Neural cell (in vitro differentiated cells): ENCODE measurements at regions not wholly inside any gene's neighbourhood (a gene's known extent, or its start where the extent isn't known, plus 50 kb on each side); places are given as distances from the start of the nearest gene placed in this dataset.

ENCODE experiments used
- H2AFZ ChIP-seq: fragments of 200-600, 300-800 bp; sonication (generic), shearing (Covaris generic); 2 replicates; pipeline ENCODE4 v1.6.0; 2014; ENCODE audit warnings: low read depth, mild to moderate bottlenecking, antibody characterized with exemption, low read length, moderate library complexity
- H3F3A ChIP-seq: fragments of 200-600 bp; shearing (Covaris generic); 2 replicates; pipeline ENCODE4 v1.6.1; 2016; ENCODE audit warnings: mild to moderate bottlenecking, moderate library complexity, mixed read lengths, antibody characterized with exemption, low read length; ENCODE audit not compliant: insufficient read depth, poor library complexity, severe bottlenecking
- H3K27ac ChIP-seq: fragments of 200-600, 300-800 bp; sonication (generic), shearing (Covaris generic); 2 replicates; pipeline ENCODE4 v1.5.1; 2014; ENCODE audit warnings: mild to moderate bottlenecking, low read length, moderate library complexity
- H3K27me3 ChIP-seq: fragments of 300-800, 200-600 bp; sonication (generic), shearing (Covaris generic); 2 replicates; pipeline ENCODE4 v1.6.0; 2014; ENCODE audit warnings: mild to moderate bottlenecking, low read depth, low read length, moderate library complexity; ENCODE audit not compliant: insufficient read depth
- H3K36me3 ChIP-seq: fragments of 300-800, 200-600 bp; sonication (generic), shearing (Covaris generic); 2 replicates; pipeline ENCODE4 v1.5.1; 2014; ENCODE audit warnings: mild to moderate bottlenecking, antibody characterized with exemption, low read length, moderate library complexity; ENCODE audit not compliant: insufficient read depth
- H3K4me2 ChIP-seq: fragments of 300-800, 200-600 bp; sonication (generic), shearing (Covaris generic); 2 replicates; pipeline ENCODE4 v1.6.0; 2014; ENCODE audit warnings: mild to moderate bottlenecking, low read length
- H3K4me3 ChIP-seq: fragments of 300-800, 200-600 bp; sonication (generic), shearing (Covaris generic); 2 replicates; pipeline ENCODE4 v1.5.1; 2014; ENCODE audit warnings: mild to moderate bottlenecking, low read length, moderate library complexity
- H3K79me2 ChIP-seq: fragments of 200-600 bp; shearing (Covaris generic); replicated peaks from 2 replicates; pipeline ENCODE4 v1.6.0; 2014; ENCODE audit warnings: mild to moderate bottlenecking, low read length, moderate library complexity; ENCODE audit not compliant: insufficient read depth
- H3K9ac ChIP-seq: fragments of 300-800, 200-600 bp; sonication (generic), shearing (Covaris generic); 2 replicates; pipeline ENCODE4 v1.6.1; 2016; ENCODE audit warnings: mild to moderate bottlenecking, low read length, mixed read lengths
- H3K9me2 ChIP-seq: fragments of 200-600 bp; shearing (Covaris generic); 2 replicates; pipeline ENCODE4 v1.6.1; 2016; ENCODE audit warnings: mild to moderate bottlenecking, low read length, mixed read lengths; ENCODE audit not compliant: insufficient read depth
- H3K9me3 ChIP-seq: fragments of 200-600, 300-800 bp; sonication (generic), shearing (Covaris generic); 2 replicates; pipeline ENCODE4 v1.6.1; 2016; ENCODE audit warnings: mild to moderate bottlenecking, mixed run types, low read length, moderate library complexity, mixed read lengths
- H4K20me1 ChIP-seq: fragments of 200-600 bp; shearing (Covaris generic); 2 replicates; pipeline ENCODE4 v1.6.1; 2016; ENCODE audit warnings: mild to moderate bottlenecking, mixed run types; ENCODE audit not compliant: insufficient read depth
- CTCF ChIP-seq: fragments of 450-650 bp; IDR thresholded peaks from 2 replicates; pipeline ENCODE4 v1.5.1; 2014; ENCODE audit warnings: antibody characterized with exemption, mild to moderate bottlenecking, moderate library complexity; ENCODE audit not compliant: poor library complexity, severe bottlenecking
- EP300 ChIP-seq: fragments of 450-650 bp; conservative IDR thresholded peaks from 2 replicates; pipeline ENCODE4 v1.6.1; 2014; ENCODE audit warnings: antibody characterized with exemption, mild to moderate bottlenecking, moderate library complexity; ENCODE audit not compliant: poor library complexity, severe bottlenecking
- EZH2 ChIP-seq: fragments of 200-600, 300-800 bp; shearing (Covaris generic), sonication (generic); IDR thresholded peaks from 2 replicates; pipeline ENCODE4 v1.6.1; 2014; ENCODE audit warnings: antibody characterized with exemption, low read length, borderline replicate concordance, mild to moderate bottlenecking; ENCODE audit not compliant: insufficient read depth, poor library complexity, severe bottlenecking
- MXI1 ChIP-seq: fragments of 450-650 bp; conservative IDR thresholded peaks from 2 replicates; pipeline ENCODE4 v1.6.1; 2014; ENCODE audit warnings: antibody characterized with exemption, mild to moderate bottlenecking; ENCODE audit not compliant: poor library complexity, severe bottlenecking
- POLR2AphosphoS5 ChIP-seq: IDR thresholded peaks from 2 replicates; pipeline ENCODE4 v1.6.1; 2012
- RAD21 ChIP-seq: fragments of 450-650 bp; conservative IDR thresholded peaks from 2 replicates; pipeline ENCODE4 v1.6.1; 2014; ENCODE audit warnings: antibody characterized with exemption, mild to moderate bottlenecking, moderate library complexity
- REST ChIP-seq: IDR thresholded peaks from 2 replicates; pipeline ENCODE4 v1.6.1; 2012; ENCODE audit warnings: borderline replicate concordance
- SMC3 ChIP-seq: fragments of 450-650 bp; conservative IDR thresholded peaks from 2 replicates; pipeline ENCODE4 v1.6.1; 2014; ENCODE audit warnings: antibody characterized with exemption, mild to moderate bottlenecking, moderate library complexity; ENCODE audit not compliant: poor library complexity
- TAF1 ChIP-seq: IDR thresholded peaks from 2 replicates; pipeline ENCODE4 v1.6.1; 2012; ENCODE audit warnings: low read depth

- Histone ChIP-seq H3K4me2 (no peak overlapping the region), H3K9ac (no peak overlapping the region), H3K9me2 (no peaks in the 10 kb centered on the region), H3K27ac (no peak overlapping the region), H3K36me3 (no peaks in the 10 kb centered on the region), H3K9me3 (no peaks in the 10 kb centered on the region), H3K4me3 (no peak overlapping the region), H4K20me1 (no peaks in the 10 kb centered on the region), H3K79me2 (no peaks in the 10 kb centered on the region), H3F3A (no peaks in the 10 kb centered on the region), H3K27me3 (no peaks in the 10 kb centered on the region), H2AFZ (no peak overlapping the region)
- TF ChIP-seq RAD21 (no peak), REST (no peak), POLR2AphosphoS5 (no peak), EZH2 (no peak)
Measured at GRCh38 chr3:72158639-72159326, 373.8 kb upstream of the PROK2 start.

- Histone ChIP-seq H4K20me1 (no peaks in the 10 kb centered on the region), H3K9me3 (no peaks in the 10 kb centered on the region), H2AFZ (no peak overlapping the region), H3K9ac (no peak overlapping the region), H3K27ac (no peak overlapping the region), H3K27me3 (no peaks in the 10 kb centered on the region), H3K79me2 (no peaks in the 10 kb centered on the region), H3K4me2 (no peak overlapping the region), H3K4me3 (no peak overlapping the region), H3K9me2 (no peaks in the 10 kb centered on the region), H3K36me3 (no peaks in the 10 kb centered on the region), H3F3A (no peaks in the 10 kb centered on the region)
- no peak for TF ChIP-seq CTCF
- TF ChIP-seq SMC3: no peak
- TF ChIP-seq POLR2AphosphoS5: no peak
- TF ChIP-seq RAD21: no peak
- TF ChIP-seq EP300: no peak
- TF ChIP-seq TAF1: no peak
- no peak for TF ChIP-seq REST
- no peak for TF ChIP-seq MXI1
- TF ChIP-seq EZH2: no peak
Measured at GRCh38 chr3:72157748-72158638, 373.0 kb upstream of the PROK2 start.
